ENCODE measurements at regions not wholly inside any gene's neighbourhood (a gene's known extent, or its start where the extent isn't known, plus 50 kb on each side); places are given as distances from the start of the nearest gene placed in this dataset.

DNA sequence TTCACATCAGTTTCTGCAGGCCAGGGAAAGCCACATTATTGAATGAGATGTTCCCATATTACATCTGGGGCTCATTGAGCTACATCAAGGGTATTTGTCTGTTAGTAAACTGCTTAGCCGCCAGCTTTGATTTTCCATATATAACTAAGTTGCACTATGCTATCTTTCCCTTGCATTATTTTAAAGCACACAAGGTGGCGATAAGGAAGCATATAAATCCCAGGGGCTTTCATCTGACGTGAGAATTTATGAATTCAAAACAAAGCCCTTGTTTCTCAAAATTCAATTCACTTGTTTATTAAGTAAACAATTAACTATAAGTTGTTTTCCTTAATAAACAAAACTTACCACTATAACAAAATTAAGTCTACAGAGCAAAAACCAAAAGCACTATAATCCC is 334.1 kb upstream of the TPK1 start:
- TF ChIP-seq, protein P1, sequence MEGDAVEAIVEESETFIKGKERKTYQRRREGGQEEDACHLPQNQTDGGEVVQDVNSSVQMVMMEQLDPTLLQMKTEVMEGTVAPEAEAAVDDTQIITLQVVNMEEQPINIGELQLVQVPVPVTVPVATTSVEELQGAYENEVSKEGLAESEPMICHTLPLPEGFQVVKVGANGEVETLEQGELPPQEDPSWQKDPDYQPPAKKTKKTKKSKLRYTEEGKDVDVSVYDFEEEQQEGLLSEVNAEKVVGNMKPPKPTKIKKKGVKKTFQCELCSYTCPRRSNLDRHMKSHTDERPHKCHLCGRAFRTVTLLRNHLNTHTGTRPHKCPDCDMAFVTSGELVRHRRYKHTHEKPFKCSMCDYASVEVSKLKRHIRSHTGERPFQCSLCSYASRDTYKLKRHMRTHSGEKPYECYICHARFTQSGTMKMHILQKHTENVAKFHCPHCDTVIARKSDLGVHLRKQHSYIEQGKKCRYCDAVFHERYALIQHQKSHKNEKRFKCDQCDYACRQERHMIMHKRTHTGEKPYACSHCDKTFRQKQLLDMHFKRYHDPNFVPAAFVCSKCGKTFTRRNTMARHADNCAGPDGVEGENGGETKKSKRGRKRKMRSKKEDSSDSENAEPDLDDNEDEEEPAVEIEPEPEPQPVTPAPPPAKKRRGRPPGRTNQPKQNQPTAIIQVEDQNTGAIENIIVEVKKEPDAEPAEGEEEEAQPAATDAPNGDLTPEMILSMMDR (conservative IDR thresholded peaks at IDR 0.05 in 1 of 2, IDR thresholded peaks at IDR 0.05 in 1 of 2; ENCODE audit: extremely low read depth in 1 of 2, insufficient read depth in 1 of 2, low read depth in 1 of 2, low read length in 2 of 2): no peak
- TF ChIP-seq EZH2 (IDR thresholded peaks at IDR 0.05; ENCODE audit: borderline replicate concordance, low read length): no peak
